Amygdala (tissue), 56 donors: ENCODE measurements at regions not wholly inside any gene's neighbourhood (a gene's known extent, or its start where the extent isn't known, plus 50 kb on each side); places are given as distances from the start of the nearest gene placed in this dataset.

ENCODE experiments used
- DNase-seq, 56 donors: peaks; one replicate each; lab custom pipeline; 2025; lab: John Stamatoyannopoulos, UW

DNA sequence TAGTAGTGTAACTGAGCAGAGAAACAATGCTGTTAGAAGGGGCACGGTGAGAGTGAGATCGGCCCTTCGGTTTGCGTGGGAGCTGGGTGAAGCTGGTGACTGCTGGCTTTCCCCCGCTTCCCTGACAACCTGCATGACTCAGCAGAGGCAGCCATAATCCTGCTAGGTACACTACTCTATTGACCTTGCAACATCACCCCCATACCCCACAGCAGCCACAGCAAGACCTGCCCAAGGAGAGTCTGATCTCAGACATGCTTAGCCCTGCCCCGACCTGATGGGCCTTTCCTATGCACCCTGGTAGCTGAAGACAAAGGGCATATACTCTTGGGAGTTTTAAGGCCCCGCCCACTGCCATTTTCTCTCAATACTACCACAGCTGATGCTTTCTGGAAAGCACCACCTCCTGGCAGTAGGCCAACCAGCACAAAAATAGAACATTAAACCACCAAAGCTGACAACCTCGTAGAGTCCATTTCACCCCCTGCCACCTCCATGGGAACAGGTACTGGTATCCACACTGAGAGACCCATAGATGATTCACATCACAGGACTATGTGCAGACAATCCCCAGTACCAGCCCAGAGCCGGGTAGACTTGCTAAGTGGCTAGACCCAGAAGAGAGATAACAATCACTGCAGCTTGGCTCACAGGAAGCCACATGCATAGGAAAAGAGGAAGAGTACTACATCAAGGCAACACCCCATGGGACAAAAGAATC, 75.9 kb upstream of the RGS6 start:
- DNase-seq: no peak

DNA sequence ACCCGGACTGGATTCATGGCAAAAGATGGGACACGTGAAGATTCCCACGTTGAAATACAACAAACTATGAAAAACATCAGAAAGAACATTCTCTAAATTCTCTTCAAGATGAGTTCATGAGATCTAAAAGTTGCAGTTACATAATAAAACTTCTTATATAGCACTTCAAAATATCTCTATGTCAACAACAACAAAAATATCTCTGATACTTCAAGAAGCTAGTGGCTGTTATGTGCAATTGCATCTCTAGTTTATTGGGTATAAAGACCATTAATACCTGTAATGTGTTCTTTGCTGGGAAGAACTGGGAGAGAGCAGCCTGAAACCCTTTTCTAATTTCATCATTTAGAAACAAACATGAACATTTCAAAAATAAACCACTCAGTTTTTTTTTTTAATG, 69.2 kb upstream of the RGS6 start:
- DNase-seq: no peak

DNA sequence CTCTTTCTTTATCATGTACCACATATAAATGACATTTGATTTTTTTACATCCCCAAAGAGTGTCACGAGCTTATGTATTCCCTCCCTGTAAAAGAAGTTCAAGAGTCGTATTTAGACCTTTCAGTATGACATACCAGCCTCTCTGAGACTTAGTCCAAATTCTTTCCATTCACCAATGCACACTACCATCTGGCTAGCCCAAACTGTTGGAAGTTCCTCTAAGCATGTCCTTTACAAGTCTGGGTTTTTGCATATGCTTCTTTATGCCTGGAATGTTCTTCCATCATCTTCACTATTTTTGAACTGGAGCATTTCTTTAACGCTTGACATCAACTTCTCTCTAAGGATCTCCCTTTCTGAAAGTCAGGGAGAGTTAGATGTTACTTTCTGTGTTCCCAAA, 68.5 kb upstream of the RGS6 start:
- DNase-seq: no peak
